IMR-90 (cell line): ENCODE measurements at regions not wholly inside any gene's neighbourhood (a gene's known extent, or its start where the extent isn't known, plus 50 kb on each side); places are given as distances from the start of the nearest gene placed in this dataset.

Source experiments
- ATAC-seq: fragments of 200-7000 bp; cut with Tn5 transposase; 2 replicates; pipeline ENCODE4 v1.9.1; 2020; ENCODE audit warnings: low read depth, mild to moderate bottlenecking, moderate library complexity
- BruUV-seq: library from RNA; stranded (reverse); fragments of 400-500 nt; replicated peaks from 2 replicates; lab custom pipeline; 2021; lab: Mats Ljungman, UMichigan
- CTCF ChIA-PET: fragments of 300-600 bp; formaldehyde crosslinking; extraction: SDS; loops from one replicate; lab custom pipeline; 2021; ENCODE audit warnings: antibody characterized with exemption; lab: Yijun Ruan, JAX
- POLR2A ChIA-PET: fragments of 300-600 bp; sonication (Branson Sonifier 250); formaldehyde crosslinking; loops from one replicate; lab custom pipeline; 2022; ENCODE audit warnings: antibody characterized with exemption; ENCODE audit not compliant: unreplicated experiment; lab: Charles Lee
- DNase-seq: peaks from one replicate; pipeline ENCODE4 v3.0.0; 2013
- H2AFZ ChIP-seq: replicated peaks from 2 replicates; pipeline ENCODE3; 2013; ENCODE audit warnings: low read length, mild to moderate bottlenecking; ENCODE audit not compliant: poor library complexity
- H2AK5ac ChIP-seq: 2 replicates; pipeline ENCODE4 v1.6.1; 2013; ENCODE audit warnings: low read depth, low read length, inconsistent platforms
- H2AK9ac ChIP-seq: replicated peaks from 2 replicates; pipeline ENCODE3; 2013; ENCODE audit warnings: mild to moderate bottlenecking, low read depth, low read length, moderate library complexity; ENCODE audit not compliant: poor library complexity
- H2BK120ac ChIP-seq: 2 replicates; pipeline ENCODE4 v1.6.1; 2013; ENCODE audit warnings: low read depth, low read length, inconsistent platforms
- H2BK15ac ChIP-seq: 3 replicates; pipeline ENCODE4 v1.6.1; 2013; ENCODE audit warnings: low read depth, low read length, inconsistent platforms
- H2BK20ac ChIP-seq: 2 replicates; pipeline ENCODE4 v1.6.1; 2013; ENCODE audit warnings: low read depth, mild to moderate bottlenecking, inconsistent platforms, low read length, moderate library complexity
- H2BK5ac ChIP-seq: 2 replicates; pipeline ENCODE4 v1.6.1; 2013; ENCODE audit warnings: mild to moderate bottlenecking, low read depth, low read length, inconsistent platforms; ENCODE audit not compliant: poor library complexity, severe bottlenecking
- H3K14ac ChIP-seq: replicated peaks from 2 replicates; pipeline ENCODE4 v1.6.1; 2013; ENCODE audit warnings: low read depth, low read length, inconsistent platforms
- H3K18ac ChIP-seq: 2 replicates; pipeline ENCODE4 v1.6.1; 2013; ENCODE audit warnings: low read depth, low read length, control low read depth
- H3K23ac ChIP-seq: 2 replicates; pipeline ENCODE4 v1.6.1; 2013; ENCODE audit warnings: low read depth, low read length, inconsistent platforms
- H3K27ac ChIP-seq: 2 replicates; pipeline ENCODE4 v1.5.1; 2013; ENCODE audit warnings: mild to moderate bottlenecking, control low read depth, low read length; ENCODE audit not compliant: insufficient read depth
- H3K27me3 ChIP-seq: 2 replicates; pipeline ENCODE4 v1.6.1; 2013; ENCODE audit warnings: low read length; ENCODE audit not compliant: control insufficient read depth, insufficient read depth
- H3K36me3 ChIP-seq: 2 replicates; pipeline ENCODE4 v1.6.1; 2013; ENCODE audit warnings: low read length, mixed read lengths; ENCODE audit not compliant: control insufficient read depth, insufficient read depth
- H3K4ac ChIP-seq: 2 replicates; pipeline ENCODE4 v1.6.1; 2013; ENCODE audit warnings: low read depth, low read length, inconsistent platforms
- H3K4me1 ChIP-seq: 2 replicates; pipeline ENCODE4 v1.6.1; 2013; ENCODE audit warnings: low read length, mixed read lengths; ENCODE audit not compliant: control insufficient read depth, insufficient read depth
- H3K4me2 ChIP-seq: 2 replicates; pipeline ENCODE4 v1.6.1; 2013; ENCODE audit warnings: low read depth, mild to moderate bottlenecking, control low read depth, low read length, moderate library complexity
- H3K4me3 ChIP-seq: 2 replicates; pipeline ENCODE4 v1.5.1; 2013; ENCODE audit warnings: low read depth, mild to moderate bottlenecking, control low read depth, low read length, moderate library complexity; ENCODE audit not compliant: insufficient read depth
- H3K56ac ChIP-seq: 2 replicates; pipeline ENCODE4 v1.6.1; 2013; ENCODE audit warnings: low read length, inconsistent platforms; ENCODE audit not compliant: insufficient read depth; ENCODE audit errors: extremely low read depth
- H3K79me1 ChIP-seq, 2 experiments: 2 replicates each; pipeline ENCODE4 v1.6.1; 2013; ENCODE audit warnings: low read length in 2 of 2, inconsistent platforms in 1 of 2, low read depth in 1 of 2
- H3K9ac ChIP-seq: 2 replicates; pipeline ENCODE4 v1.6.1; 2013; ENCODE audit warnings: low read depth, low read length, control low read depth
- H3K9me1 ChIP-seq: 2 replicates; pipeline ENCODE4 v1.6.1; 2013; ENCODE audit warnings: low read length, inconsistent platforms; ENCODE audit not compliant: insufficient read depth
- H3K9me3 ChIP-seq: 2 replicates; pipeline ENCODE4 v1.6.1; 2013; ENCODE audit warnings: low read length; ENCODE audit not compliant: control insufficient read depth, insufficient read depth
- H4K20me1 ChIP-seq: 2 replicates; pipeline ENCODE4 v1.6.1; 2013; ENCODE audit warnings: low read length, inconsistent platforms; ENCODE audit not compliant: insufficient read depth
- H4K5ac ChIP-seq: 2 replicates; pipeline ENCODE4 v1.6.1; 2013; ENCODE audit warnings: mild to moderate bottlenecking, low read depth, low read length, control low read depth
- H4K8ac ChIP-seq, 2 experiments: 2 replicates each; pipeline ENCODE4 v1.6.1; 2013; ENCODE audit warnings: low read depth in 2 of 2, low read length in 2 of 2, control low read depth in 1 of 2, inconsistent platforms in 1 of 2
- H4K91ac ChIP-seq: 2 replicates; pipeline ENCODE4 v1.6.1; 2013; ENCODE audit warnings: low read depth, low read length, inconsistent platforms; ENCODE audit not compliant: insufficient read depth
- BHLHE40 ChIP-seq: fragments of 150-350 bp; IDR thresholded peaks from 2 replicates; pipeline ENCODE4 v1.6.1; 2016; ENCODE audit warnings: mild to moderate bottlenecking, low read depth, low read length
- ELK1 ChIP-seq: fragments of 150-350 bp; IDR thresholded peaks from 2 replicates; pipeline ENCODE4 v1.6.1; 2016; ENCODE audit warnings: low read depth, mild to moderate bottlenecking, low read length, moderate library complexity, borderline replicate concordance
- FOS ChIP-seq: fragments of 150-350 bp; IDR thresholded peaks from 2 replicates; pipeline ENCODE4 v1.6.1; 2016; ENCODE audit warnings: low read depth, low read length
- MAFK ChIP-seq: IDR thresholded peaks from 2 replicates; pipeline ENCODE4 v1.6.1; 2012; ENCODE audit warnings: low read depth, low read length, improper control_type of control experiment
- POLR2A ChIP-seq: IDR thresholded peaks from 2 replicates; pipeline ENCODE4 v1.6.1; 2012; ENCODE audit warnings: mild to moderate bottlenecking, low read depth, low read length
- RCOR1 ChIP-seq: IDR thresholded peaks from 2 replicates; pipeline ENCODE4 v1.6.1; 2012; ENCODE audit warnings: mild to moderate bottlenecking, low read length, improper control_type of control experiment; ENCODE audit not compliant: insufficient replicate concordance
- SMC3 ChIP-seq: fragments of 150-350 bp; IDR thresholded peaks from 2 replicates; pipeline ENCODE4 v1.6.1; 2016; ENCODE audit warnings: low read depth, mild to moderate bottlenecking, antibody characterized with exemption, low read length, moderate library complexity
- USF2 ChIP-seq: fragments of 150-350 bp; IDR thresholded peaks from 2 replicates; pipeline ENCODE4 v1.6.1; 2017; ENCODE audit warnings: mild to moderate bottlenecking, antibody characterized with exemption, low read length, low read depth
- WGBS, 2 experiments: methylation state at CpG; one replicate each; pipeline versions ENCODE4 v1.1.5 to v1.1.7; 2013; ENCODE audit warnings: missing lambda C conversion rate in 2 of 2; ENCODE audit not compliant: insufficient read length in 1 of 2; ENCODE audit errors: extremely low coverage in 2 of 2; 5-methylcytosine and 5-hydroxymethylcytosine counted together
- dilution Hi-C: fragments of 300-500 bp; cut with HindIII; formaldehyde crosslinking; loops from one replicate; pipeline ENCODE4 v1.14.3; 2018; ENCODE audit warnings: low sequenced_read_pairs; ENCODE audit not compliant: unreplicated experiment
- in situ Hi-C: fragments of 300-500 bp; cut with MboI; formaldehyde crosslinking; loops from 3 replicates; pipeline ENCODE4 v1.14.3; 2019; ENCODE audit warnings: low sequenced_read_pairs, inconsistent platforms, mixed read lengths
- intact Hi-C: fragments of 100-400 bp; cut with micrococcal nuclease; formaldehyde crosslinking; loops from 2 replicates; pipeline ENCODE4 v1.10.0; 2022

- no peaks in the 10 kb centered on the region for H4K20me1 ChIP-seq
- no peak overlapping the region for H2AFZ ChIP-seq
- BruUV-seq = no TSS peak
- H2BK120ac ChIP-seq = no peak overlapping the region
- H4K91ac ChIP-seq = no peak overlapping the region
- dilution Hi-C loops (no loop called here), intact Hi-C loops (loop anchor here (10.0 kb wide), 1 partner anchor 1248 kb away; no protein-coding TSS in a partner anchor), in situ Hi-C loops (loop anchor here (25.0 kb wide), 1 partner anchor 765 kb away; no protein-coding TSS in a partner anchor)
- H2AK5ac ChIP-seq = no peak overlapping the region
- no peak overlapping the region for H2AK9ac ChIP-seq
- H3K79me1 ChIP-seq = no peaks in the 10 kb centered on the region
- H3K4me1 ChIP-seq = no peaks in the 10 kb centered on the region
- H3K27me3 ChIP-seq = no peaks in the 10 kb centered on the region
- DNase-seq (peak; percentile 47), ATAC-seq (peak; percentile 21; the same call in 1 of the 2 replicates)
- H3K9ac ChIP-seq = no peak overlapping the region
- no peak overlapping the region for H3K27ac ChIP-seq
- H2BK15ac ChIP-seq = no peak overlapping the region
- no peak overlapping the region for H3K23ac ChIP-seq
- H3K4me2 ChIP-seq = no peak overlapping the region
- no peak overlapping the region for H4K5ac ChIP-seq
- no peak overlapping the region for H3K14ac ChIP-seq
- TF ChIP-seq POLR2A (no peak), SMC3 (no peak), ELK1 (no peak), BHLHE40 (no peak), RCOR1 (no peak), MAFK (no peak), FOS (no peak), USF2 (no peak)
- no peak overlapping the region for H3K4me3 ChIP-seq
- H2BK20ac ChIP-seq = no peak overlapping the region
- H3K4ac ChIP-seq = no peak overlapping the region
- no peaks in the 10 kb centered on the region for H3K36me3 ChIP-seq
- no peak overlapping the region for H2BK5ac ChIP-seq
- CTCF ChIA-PET = no interaction called here
- no peak overlapping the region for H3K56ac ChIP-seq
- no CpG with 5 or more reads among the region's 3 CpGs for WGBS, 2 experiments
- no peak overlapping the region for H3K18ac ChIP-seq
- H4K8ac ChIP-seq = no peak overlapping the region
- no peaks in the 10 kb centered on the region for H3K9me3 ChIP-seq
- H3K9me1 ChIP-seq = no peaks in the 10 kb centered on the region
- POLR2A ChIA-PET = no interaction called here
Measured at GRCh38 chr2:228652366-228652765, 470.9 kb upstream of the SPHKAP start.
